GM18520 (cell line): ENCODE measurements at regions not wholly inside any gene's neighbourhood (a gene's known extent, or its start where the extent isn't known, plus 50 kb on each side); places are given as distances from the start of the nearest gene placed in this dataset.

Source experiments
- ATAC-seq: cut with Tn5 transposase; IDR thresholded peaks from one replicate; pipeline ENCODE4 v1.9.1; 2021; ENCODE audit not compliant: unreplicated experiment

DNA sequence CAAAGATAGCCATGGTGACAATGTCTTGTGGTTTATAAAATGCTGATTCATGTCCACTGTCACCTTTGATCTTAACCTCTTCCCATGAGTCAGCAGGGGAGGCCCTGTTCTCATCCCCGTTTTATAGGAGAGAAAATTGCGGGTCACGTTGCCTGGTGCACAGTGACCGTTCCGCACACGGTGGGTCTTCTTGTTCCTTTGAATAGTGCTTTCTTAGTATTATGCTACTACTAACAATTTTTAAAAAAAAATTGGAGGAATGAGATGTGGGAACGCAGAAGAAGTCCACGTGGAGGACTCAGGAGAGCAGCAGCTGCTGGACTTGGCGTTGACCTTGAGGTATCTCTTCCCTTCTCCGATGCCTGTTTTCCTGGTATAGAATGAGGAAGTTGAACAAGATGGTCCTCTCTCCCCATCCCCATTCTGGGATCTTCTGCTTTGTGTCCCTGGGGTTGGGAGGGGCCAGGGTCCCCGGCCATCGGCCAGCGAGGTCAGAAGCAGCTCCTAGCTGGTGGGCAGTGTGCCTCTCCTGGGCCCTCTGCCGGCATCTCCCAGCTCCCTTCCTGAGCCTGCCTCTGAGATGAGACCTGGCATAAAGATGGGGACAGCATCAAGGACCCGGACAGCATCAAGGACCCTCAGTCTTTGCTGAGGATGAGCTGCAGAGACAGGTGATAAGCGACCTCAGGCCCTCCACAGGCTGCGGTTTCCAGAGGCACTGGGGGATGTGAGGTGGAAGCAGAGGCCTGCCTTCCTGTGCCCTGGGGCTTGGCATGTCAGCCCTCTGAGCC is 143.9 kb downstream of the C9orf50 start:
- no peak for ATAC-seq

DNA sequence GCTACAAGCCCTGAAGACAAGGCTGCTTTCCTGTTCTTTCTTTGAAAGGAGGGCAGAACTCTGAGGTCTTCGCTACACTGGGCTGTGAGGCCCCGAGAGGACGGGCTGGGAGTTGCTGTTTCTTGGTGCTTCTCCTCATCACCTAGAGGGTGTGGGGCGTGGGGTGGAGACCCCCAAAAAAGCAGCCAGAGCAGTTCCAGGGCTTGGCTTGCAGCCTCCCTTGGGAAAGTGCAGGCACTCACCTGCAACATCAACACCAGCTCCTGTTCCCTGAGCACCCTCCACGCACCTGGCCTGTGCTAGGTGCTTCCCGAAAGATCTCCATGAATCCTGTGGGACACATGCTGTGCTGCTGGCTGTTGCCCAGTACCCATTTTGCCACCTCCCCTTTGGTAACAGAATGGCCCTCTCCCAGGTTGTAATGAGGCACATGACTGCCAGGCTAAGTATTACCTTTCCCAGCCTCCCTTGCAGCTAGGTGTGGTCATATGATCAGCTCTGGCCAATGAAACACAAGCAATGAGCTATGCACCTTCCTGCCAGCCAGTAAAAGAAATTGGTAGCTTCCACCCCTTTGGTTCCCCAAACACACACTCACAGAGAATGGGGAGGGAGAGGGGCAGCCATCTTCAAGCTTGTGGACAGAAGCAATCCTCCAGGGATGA is 146.0 kb downstream of the C9orf50 start:
- ATAC-seq, result no peak

DNA sequence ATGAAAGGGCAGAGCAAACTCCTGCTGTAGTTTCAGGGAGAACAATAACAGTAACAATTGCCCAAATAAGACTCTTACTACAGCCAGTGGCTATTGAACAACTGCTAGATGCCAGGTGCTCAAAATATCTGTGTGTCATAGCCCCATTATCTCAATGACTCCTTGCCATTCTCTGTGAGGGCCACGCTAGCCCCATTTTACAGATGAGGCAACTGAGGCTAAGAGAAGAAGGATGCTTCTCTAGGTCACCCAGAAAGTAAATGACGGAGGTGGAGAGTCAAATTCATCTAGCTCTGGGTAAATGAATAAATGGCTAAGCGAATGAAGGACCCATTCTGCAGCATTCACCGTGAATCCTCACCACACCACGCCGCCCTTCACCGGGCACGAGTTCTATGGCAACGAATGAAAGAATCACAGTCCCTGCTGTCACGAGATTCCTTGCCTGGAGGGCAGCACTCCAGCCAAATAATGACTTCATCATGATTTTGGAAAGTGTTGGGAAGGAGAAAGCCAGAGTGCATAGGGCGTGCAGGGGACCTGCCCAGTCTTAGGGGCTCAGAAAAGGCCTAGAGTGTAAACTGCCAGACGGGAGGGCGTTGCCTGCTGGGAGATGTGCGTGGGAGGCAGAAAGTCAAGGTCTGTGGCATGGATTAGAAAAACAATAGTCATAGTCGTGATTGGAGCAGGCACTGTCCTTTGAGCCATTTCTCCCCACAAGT is 147.2 kb downstream of the C9orf50 start:
- ATAC-seq, result no peak

DNA sequence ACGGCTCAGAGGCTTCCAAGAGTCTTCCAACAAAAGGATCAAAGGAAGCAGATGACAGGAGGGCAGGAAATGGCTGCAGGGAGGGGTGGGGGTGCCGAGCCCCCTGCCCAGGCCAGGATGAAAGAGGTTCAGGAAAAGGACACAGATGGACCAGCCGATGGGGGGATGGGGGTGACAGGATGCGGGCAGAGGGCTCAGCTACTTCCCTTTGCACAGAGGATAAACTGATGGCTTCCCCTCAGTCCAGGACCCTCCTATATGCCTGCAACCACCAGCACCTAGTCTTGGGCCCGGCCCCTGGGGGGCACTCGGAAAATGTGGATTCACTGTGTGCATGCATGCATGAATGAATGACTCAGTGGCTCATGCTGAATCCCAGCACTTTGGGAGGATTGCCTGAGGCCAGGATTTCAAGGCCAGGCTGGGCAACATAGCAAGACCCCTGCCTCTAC is 148.2 kb downstream of the C9orf50 start:
- ATAC-seq, result no peak

DNA sequence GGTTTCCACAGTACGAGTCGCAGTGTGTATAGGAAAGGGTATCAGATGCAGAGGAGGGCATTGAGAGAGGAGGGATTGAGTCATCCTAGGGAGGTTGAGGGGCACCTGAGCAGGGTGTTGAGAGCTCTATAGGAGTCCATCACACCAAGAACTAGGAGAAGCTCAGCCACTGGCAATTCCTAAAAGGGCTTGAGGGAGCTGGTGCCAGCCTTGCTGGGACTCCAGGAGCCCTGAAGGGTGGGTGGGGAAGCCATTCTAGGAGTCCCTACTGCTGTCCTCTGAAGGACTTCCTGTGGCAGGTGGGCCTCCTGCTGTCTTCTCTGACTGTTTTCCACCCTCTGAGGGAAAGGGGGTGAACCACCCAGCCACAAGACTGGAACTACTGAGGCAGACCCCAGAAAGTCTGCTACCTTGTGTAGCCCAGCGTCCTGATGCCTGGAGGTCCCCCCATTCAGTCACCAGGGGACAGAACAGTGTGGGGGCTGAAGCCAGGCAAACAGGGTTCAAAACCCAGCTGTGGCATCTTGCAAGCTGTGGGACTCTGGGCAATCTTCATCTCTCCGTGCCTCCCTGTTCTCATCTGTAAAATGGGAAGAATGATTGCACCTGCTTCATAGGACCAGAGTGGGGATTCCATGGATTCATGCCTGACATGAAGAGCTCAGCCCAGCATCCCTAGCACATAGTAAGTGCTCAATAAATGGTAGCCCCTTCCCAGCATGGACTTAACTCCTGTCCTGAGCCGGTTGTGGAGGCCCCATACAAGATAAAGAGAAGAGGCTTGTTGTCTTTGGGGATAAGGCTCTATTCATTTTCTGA is 149.5 kb downstream of the C9orf50 start:
- ATAC-seq, result no peak

DNA sequence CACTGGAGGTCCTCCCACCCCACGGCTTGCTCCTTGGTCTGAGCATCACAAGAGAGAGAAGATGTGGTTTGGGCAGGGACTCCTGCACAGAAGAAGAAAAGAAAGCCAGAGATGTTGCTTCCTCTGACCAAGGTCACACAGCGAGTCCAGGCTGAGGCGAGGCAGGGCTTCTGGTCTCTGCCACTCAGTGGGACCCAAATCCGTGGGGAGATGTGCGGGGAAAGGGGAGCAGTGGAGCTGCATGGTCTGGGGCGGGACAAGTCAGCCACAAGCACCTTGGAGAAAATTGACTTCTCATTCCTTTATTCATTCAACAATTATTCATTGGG is 150.9 kb downstream of the C9orf50 start:
- no peak for ATAC-seq

DNA sequence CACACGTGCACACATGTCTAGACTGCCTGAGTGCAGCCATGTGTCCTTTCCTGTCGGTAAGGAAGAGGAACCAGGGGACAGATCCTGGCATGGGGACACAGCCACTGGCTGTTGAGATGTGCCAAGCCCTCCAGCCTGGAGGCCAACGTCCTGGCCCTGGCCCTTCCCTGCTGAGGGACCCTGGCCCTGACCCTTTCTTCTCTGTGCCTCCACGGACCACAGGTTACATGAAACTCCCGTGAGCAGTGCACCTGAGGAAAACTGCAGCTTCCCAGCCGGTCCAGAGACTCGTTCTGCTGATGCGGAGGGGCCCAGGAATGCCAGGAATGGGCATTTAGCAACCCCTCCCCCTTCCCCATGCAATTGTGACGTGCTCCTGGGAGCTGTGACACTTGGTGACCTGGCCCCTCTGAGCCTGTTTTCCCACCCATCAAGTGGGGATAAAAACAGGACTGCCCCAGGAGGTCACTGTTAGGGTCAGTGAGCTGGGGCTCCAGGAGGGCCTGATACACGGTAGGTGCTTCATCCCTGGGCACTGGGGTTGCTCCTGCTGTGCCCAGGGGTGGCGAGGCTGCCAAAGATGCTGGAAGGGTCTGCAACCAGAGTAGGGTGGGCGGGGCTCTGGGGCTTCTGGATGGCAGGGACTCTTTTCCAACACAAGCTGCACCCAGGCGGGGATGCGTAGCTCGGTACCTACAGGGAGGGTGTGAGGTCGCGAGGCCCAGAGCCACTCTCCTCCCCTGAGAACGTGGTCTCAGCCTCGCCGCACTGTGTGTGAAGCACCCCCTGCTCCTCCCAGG is 151.5 kb downstream of the C9orf50 start:
- no peak for ATAC-seq

DNA sequence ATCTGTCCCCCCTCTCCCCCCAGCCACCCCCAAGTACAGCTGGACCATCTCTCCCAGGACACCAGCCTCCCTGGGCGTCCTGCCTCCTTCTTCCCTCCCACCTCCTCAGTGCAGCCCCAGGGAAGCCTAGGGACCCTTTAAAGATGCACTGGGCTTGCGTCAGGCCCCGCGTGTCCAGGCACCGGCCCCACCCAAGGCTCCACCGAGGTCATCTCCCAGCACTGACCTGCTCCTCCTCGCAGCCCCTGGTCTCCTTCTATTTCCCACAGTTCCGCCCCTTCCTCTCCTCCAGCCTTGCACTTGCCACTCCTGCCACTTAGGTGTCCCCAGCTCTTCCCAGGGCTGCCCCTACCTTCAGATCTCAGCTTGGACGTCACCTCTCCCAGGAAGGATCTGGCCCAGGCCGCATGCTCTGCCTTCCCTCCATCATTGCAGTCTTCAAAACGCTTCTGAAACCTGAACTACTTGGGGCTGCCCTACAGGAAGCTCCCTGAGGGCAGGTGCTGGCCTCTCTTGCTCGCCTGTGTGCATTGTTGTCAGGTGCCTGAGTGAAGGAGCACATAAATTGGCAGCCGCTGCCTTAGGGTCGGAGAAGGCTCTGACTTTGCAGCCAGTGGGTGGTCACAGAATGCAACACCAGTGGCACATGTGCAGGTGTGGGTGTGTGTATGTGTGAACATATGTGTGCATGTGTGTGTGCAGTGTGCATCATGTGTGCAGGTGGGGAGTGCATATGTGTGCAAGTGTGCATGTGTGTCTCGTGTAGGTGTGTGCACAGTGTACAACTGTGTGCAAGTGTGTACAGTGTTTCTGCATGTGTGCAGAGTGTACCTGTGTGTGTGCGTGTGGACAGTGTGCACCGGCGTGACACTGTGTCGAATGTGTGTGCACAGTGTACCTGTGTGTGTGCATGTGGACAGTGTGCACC is 152.9 kb downstream of the C9orf50 start:
- no peak for ATAC-seq

DNA sequence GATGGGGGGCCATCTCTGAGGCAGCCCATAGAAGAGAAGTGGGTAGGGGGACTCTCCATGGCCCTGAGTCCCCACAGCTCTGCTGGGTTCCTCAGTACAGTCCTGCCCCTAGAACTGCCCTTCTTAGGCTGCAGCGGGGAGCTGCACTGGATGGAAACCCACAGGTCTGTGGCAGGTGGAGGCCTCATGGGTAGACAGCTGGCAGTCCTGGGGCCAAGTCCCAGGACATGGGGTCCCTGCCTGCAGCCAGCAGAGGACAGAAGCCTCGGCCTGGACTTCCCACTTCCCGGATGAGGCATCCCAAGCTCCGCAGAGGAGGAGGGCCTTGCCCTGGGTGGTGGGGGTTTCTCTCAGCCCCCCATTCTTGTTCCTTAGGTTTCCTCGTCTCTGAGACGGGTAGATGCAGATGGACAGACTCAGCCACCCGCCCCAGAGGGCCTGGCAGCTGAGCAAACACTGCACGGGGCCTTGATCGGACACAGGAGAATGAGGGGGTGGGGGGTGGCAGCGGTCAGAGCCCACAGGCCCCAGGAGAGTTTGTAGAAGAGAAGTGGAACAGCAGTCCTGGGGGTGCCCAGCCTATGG is 153.8 kb downstream of the C9orf50 start:
- ATAC-seq, result no peak

DNA sequence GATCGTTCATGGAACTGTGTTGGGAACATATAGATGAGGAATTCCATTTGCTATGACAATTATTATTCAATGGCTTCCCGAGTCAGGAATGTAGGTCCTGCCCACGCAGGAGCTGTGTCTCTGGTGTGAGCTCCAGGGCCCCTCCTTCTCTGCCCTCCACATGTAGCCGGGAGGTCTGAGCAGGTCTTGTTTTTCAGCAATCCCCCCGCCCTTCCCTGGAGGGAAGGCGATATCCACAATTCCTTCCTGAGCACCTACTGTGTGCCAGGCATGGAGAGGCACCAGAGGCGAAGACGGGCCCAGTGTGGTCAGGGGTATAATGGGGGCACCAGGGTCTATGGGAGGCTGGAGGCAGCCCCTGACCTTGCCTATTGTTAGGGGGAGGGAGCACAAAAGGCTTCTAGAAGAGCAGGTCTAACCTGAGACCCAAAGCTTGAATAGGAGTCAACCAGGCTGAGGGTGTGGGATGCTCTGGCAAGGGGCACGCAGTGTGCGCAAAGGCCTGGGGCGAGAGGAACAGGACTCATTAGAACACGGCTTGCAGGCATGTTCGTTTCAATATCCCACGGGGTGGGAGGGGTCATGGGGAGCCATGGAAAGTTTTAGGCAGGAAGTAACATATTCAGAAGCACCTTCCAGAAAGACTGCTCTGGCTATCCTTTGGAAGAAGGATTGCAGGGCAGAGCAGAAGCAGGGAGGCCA is 154.9 kb downstream of the C9orf50 start:
- no peak for ATAC-seq

DNA sequence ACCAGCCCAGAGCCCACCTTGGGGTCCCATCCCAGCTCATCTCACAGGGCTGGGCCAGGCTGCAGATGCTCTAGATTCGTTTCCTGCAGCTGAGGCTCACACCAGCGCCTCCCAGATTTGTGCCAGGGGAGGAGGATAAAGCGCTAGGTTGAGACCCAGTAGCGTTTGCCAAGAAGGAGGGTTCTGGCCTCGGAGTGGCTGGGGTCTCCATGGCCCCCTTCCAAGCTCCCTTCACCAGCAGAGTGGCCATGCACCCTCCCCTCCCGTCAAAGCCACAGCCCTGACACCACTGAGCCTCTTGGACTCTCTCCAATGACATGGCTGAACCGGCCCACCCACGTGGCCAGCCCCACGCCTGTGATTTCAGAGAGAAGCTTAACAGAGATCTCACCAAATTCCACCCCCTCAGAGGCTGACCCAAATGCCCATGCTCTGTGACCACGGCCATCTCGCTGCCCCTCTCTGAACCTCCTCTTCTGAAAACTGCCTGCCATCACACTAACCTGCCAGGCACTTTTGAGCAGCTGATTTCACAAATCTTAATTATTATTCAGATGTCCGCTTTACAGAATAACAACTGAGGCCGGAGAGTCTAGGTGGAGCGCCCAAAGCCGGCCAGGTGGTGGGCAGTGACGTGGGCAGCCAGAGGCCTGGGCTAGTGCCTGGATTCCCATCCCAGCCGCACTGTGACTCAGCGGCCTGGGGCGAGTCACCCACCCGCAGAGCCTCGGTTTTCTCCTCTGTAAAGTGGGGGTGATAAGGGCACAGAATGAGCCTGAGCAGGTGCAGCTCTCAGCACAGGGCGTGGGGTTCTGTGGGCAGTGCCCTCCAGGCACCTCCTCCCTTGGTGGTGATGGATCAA is 155.7 kb downstream of the C9orf50 start:
- ATAC-seq, result no peak

DNA sequence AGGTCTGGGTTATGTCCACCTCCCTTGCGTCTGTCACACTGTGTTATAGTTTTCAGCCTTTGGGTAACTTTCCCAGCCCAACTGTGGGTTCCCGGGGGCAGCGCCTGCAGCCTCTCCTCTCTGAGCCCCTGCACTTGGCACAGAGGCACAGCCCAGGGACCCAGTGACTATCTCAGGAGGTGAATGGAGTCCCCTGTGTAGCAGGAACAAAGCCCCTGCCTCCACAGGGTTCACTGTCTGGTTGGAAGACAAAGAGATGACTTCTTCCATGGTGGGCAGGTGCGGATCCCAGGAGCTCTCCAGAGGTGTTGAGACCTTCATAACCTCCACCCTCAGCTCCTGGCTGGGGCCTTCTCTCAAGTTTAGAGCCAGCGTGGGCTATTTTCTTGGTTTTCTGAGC is 156.9 kb downstream of the C9orf50 start:
- ATAC-seq, result no peak

DNA sequence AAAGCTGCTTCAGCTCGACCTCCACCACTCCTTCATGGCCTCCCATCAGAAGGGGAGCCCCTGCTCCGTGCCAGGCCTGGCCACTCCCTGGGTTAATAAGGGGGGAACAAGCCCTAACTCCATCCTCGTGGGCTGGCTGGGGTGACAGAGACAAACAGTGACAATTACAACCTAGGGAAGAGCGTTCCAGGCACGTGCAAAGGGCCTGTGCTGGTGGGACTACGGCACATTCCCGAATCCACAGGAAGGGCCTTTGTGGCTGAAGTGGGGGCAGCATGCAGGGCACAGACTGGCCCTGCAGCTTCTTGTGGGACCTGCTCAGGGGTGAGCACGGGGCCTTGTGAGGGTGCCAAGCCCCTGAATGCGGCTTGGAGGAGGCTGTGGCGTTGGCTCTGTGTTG is 157.4 kb downstream of the C9orf50 start:
- no peak for ATAC-seq

DNA sequence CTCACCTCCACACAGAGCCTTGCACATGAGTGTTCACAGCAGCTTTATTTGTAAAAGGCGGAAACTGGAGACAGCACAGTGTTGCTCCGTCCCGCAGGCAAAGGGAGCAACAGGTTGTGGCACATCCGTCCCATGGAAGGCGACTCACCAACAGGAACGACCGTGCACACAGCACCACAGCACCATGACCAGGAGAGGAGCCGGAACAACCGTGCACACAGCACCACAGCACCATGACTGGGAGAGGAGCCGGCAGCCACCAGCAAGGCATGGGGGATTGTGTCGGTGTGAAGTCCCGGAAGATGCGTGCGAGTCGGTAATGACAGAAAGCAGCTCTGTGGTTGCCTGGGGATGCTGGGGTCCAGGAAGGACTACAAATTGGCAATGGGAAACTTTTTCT is 158.5 kb downstream of the C9orf50 start:
- ATAC-seq, result no peak

DNA sequence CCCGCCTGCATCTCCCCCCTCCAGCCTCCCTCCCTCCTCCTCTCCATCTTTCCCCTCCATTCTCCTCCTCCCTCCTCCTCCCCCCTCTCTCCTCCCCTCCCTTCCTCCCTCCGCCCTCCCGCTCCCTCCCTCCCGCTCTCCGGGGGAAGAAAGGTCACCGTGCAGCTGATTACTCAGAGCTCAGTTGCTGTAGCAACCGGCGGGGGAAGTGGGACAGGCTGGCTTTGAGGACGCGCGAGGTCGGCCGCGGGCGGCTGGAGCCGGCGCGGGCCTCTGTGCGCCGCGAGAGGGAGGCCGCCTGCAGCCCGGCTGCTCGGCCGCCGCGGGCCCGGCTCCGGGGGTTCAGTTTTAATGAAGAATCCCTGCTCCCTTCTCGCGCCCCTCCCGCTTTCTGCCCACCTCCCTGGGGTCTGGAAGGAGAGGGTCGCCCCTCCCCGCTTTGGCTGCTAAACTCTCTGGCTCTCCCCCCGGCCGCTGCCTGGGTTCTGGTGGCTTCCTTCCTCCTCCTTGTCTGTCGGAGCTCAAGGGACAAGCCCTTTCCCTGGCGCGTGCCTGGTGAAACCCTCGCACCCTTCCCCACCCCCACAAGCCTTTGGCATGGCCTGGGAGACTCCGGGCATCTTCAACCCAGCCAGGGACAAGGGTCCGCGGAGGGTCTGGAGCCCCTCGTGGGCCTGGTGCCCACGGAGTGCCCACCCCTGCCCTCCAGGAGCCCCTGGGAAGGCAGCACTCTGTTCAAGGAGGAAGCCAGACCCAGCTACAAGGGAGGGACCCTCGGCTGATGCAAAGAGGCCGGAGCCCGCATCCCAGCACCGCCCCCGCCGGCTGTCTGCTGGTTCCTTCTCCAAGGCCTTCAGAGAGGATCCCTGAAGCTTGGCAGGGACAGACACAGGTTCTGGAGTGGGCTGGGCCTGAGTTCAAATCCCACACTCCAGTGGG is 160.3 kb downstream of the C9orf50 start:
- ATAC-seq, result no peak

DNA sequence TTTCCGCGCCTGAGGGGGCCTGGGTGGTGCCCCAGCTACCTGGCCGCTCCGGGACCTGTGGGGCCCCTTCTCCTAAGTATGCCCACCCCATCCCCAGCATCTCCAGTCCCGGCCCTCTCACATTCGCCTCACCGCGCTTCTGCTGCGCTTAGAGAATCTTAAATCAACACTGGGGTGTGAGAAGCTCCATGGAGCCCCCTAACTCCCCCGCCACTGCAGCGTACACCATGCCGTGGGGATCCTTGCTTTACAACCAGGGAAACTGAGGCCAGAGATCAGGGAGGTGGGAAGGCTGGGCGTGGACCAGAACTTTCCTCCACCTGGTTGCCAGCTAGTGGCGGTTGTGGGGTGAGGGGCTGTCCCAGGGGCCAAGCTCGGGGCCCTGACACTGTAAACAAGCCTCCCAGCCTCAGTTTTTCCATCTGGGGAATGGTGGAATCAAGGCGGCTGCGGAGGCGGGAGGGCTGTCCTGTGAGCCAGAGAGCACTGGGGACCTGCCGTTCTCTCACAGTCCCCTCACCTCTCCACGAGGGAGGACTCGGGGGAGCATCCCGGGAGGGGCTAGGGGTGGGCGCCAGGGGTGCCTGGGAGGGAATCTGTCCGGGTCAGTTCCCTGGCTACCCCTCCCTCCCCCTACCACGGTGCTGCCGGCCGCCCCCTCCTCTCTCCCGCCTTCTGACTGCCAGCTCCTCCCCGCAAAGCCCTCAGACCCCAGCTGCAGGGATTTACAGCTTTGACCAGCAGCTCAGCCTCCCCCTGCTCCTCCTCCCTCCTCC is 161.2 kb downstream of the C9orf50 start:
- ATAC-seq, result no peak
